Ecto neural progenitor cell (in vitro differentiated cells): ENCODE measurements at regions not wholly inside any gene's neighbourhood (a gene's known extent, or its start where the extent isn't known, plus 50 kb on each side); places are given as distances from the start of the nearest gene placed in this dataset.
"Not testable (repeated sequence)": the region's sequence is repeated elsewhere in the genome, so short reads cannot be mapped to it uniquely, and the experiment has no call there.

ENCODE experiments used
- DNase-seq: peaks from one replicate; pipeline ENCODE4 v3.0.0-alpha.2; 2018; ENCODE audit warnings: low spot score

GRCh38 chr5:85657328-85657727 is 960.4 kb upstream of the COX7C start:
- not testable (repeated sequence) for DNase-seq

GRCh38 chr5:85662969-85663707 is 954.6 kb upstream of the COX7C start:
- DNase-seq, result not testable (repeated sequence)

GRCh38 chr5:85663708-85664031 is 954.1 kb upstream of the COX7C start:
- DNase-seq, result no peak

- DNase-seq, result no peak
These were observed 947.3 kb upstream of the COX7C start for GRCh38 chr5:85670417-85670816.

GRCh38 chr5:85671223-85671970 is 946.3 kb upstream of the COX7C start:
- DNase-seq, result no peak

- DNase-seq, result no peak
These were observed 935.9 kb upstream of the COX7C start for GRCh38 chr5:85681871-85682270.

- no peak for DNase-seq
These were observed 933.4 kb upstream of the COX7C start for GRCh38 chr5:85684351-85684750.

GRCh38 chr5:85703296-85703695 is 914.4 kb upstream of the COX7C start:
- DNase-seq, result no peak

- DNase-seq, result no peak
These were observed 908.0 kb upstream of the COX7C start for GRCh38 chr5:85709728-85710127.

- DNase-seq, result no peak
These were observed 901.2 kb upstream of the COX7C start for GRCh38 chr5:85716344-85717202.

- DNase-seq, result no peak
These were observed 900.6 kb upstream of the COX7C start for GRCh38 chr5:85717203-85717563.

GRCh38 chr5:85732185-85732584 is 885.6 kb upstream of the COX7C start:
- DNase-seq, result no peak

GRCh38 chr5:85741972-85742371 is 875.8 kb upstream of the COX7C start:
- no peak for DNase-seq

GRCh38 chr5:85760519-85760918 is 857.2 kb upstream of the COX7C start:
- DNase-seq, result no peak

GRCh38 chr5:85769347-85769746 is 848.4 kb upstream of the COX7C start:
- DNase-seq, result no peak

- no peak for DNase-seq
These were observed 833.0 kb upstream of the COX7C start for GRCh38 chr5:85784746-85785145.

GRCh38 chr5:85813146-85813545 is 804.6 kb upstream of the COX7C start:
- DNase-seq, result no peak

GRCh38 chr5:85814596-85814995 is 803.1 kb upstream of the COX7C start:
- DNase-seq, result peak; percentile 50

- no peak for DNase-seq
These were observed 794.0 kb upstream of the COX7C start for GRCh38 chr5:85823462-85824426.

GRCh38 chr5:85838781-85839180 is 779.0 kb upstream of the COX7C start:
- DNase-seq, result no peak

- DNase-seq, result no peak
These were observed 776.1 kb upstream of the COX7C start for GRCh38 chr5:85841653-85842052.

GRCh38 chr5:85843535-85843934 is 774.2 kb upstream of the COX7C start:
- DNase-seq, result no peak
